ENCODE measurements at regions not wholly inside any gene's neighbourhood (a gene's known extent, or its start where the extent isn't known, plus 50 kb on each side); places are given as distances from the start of the nearest gene placed in this dataset.
"Not testable (repeated sequence)": the region's sequence is repeated elsewhere in the genome, so short reads cannot be mapped to it uniquely, and the experiment has no call there.

DNA sequence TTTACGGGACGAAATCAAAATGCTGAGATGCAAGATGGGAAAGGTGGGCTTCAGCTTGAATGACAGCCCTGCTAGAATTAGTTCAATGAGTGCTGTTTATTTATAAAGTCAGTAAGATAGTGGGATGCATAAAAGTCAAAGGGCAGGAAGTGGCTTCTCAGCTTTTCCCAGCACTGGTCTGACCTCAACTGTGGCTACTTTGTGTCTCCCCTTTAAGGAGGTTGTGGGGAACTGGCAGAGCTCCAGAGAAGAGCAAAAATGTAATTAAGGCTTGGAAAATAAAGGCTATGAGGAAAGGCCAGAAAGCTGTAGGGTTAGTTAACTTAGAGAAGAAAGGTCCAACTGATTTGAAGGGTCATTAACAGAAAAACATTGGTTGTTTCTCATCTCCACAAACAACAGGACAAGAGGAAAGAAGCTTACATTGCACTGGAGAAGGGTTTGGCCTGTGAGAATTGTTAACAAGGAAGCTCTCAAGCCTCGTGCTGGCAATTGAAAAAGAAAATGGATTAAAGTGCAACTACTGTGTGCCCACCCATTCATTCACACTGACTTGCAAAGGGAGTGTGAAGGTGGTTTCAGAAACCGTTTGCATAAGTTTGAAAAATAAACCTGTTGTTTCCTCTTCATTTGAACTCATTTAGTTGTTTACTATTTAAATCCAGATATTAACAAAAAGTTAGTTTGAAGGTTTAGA, 68.8 kb upstream of the CD28 start:
- Mint-ChIP-seq H3K9me3 (no peaks in the 10 kb centered on the region), H3K36me3 (ENCODE audit: low read depth) (no peaks in the 10 kb centered on the region), H3K4me3 (ENCODE audit: low read depth) (no peak overlapping the region), H3K4me1 (ENCODE audit: low read depth) (peaks cover 22% of the 10 kb centered on the region), H3K27ac (peak overlapping the region; percentile 38), H3K27me3 (ENCODE audit: low read depth) (no peaks in the 10 kb centered on the region)
- intact Hi-C loops (cut with micrococcal nuclease) = loop anchor here (5.0 kb wide), 1 partner anchor 40 kb away; no protein-coding TSS in a partner anchor
- no peak for DNase-seq (ENCODE audit: low spot score)

- not testable (repeated sequence) for H3K27ac Mint-ChIP-seq
- peaks cover 15% of the 10 kb centered on the region for H3K4me1 Mint-ChIP-seq (ENCODE audit: low read depth)
Measured at GRCh38 chr2:203641865-203642264, 64.6 kb upstream of the CD28 start.

DNA sequence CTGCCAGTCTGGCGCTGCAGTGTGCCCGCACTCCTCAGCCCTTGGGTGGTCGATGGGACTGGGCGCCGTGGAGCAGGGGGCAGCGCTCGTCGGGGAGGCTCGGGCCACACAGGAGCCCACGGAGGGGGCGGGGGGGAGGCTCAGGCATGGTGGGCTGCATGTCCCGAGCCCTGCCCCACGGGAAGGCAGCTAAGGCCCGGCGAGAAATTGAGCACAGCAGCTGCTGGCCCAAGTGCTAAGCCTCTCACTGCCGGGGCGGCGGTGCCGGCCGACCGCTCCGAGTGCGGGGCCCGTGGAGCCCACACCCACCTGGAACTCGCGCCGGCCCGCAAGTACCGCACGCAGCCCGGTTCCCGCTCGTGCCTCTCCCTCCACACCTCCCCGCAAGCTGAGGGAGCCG, 63.6 kb upstream of the CD28 start:
- intact Hi-C loops (cut with micrococcal nuclease) = not testable (repeated sequence)

More at GRCh38 chr2:203641865-203642264, 64.6 kb upstream of the CD28 start:
- intact Hi-C loops (cut with micrococcal nuclease); H3K36me3 Mint-ChIP-seq (ENCODE audit: low read depth); H3K27me3 Mint-ChIP-seq (ENCODE audit: low read depth); H3K4me3 Mint-ChIP-seq (ENCODE audit: low read depth); DNase-seq (ENCODE audit: low spot score); H3K9me3 Mint-ChIP-seq: not testable (repeated sequence)

GRCh38 chr2:203645831-203646230, 60.6 kb upstream of the CD28 start:
- H3K9me3 Mint-ChIP-seq = no peaks in the 10 kb centered on the region

More for the DNA sequence above, 63.6 kb upstream of the CD28 start:
- H3K4me3 Mint-ChIP-seq (ENCODE audit: low read depth); H3K27ac Mint-ChIP-seq; H3K27me3 Mint-ChIP-seq (ENCODE audit: low read depth); H3K9me3 Mint-ChIP-seq; H3K4me1 Mint-ChIP-seq (ENCODE audit: low read depth); H3K36me3 Mint-ChIP-seq (ENCODE audit: low read depth); DNase-seq (ENCODE audit: low spot score): not testable (repeated sequence)

GRCh38 chr2:203646266-203646864, 60.1 kb upstream of the CD28 start:
- Mint-ChIP-seq H3K36me3 (ENCODE audit: low read depth) (no peaks in the 10 kb centered on the region), H3K4me1 (ENCODE audit: low read depth) (peaks cover 6% of the 10 kb centered on the region), H3K27ac (no peak overlapping the region), H3K4me3 (ENCODE audit: low read depth) (no peak overlapping the region), H3K27me3 (ENCODE audit: low read depth) (peaks cover 5% of the 10 kb centered on the region), H3K9me3 (no peaks in the 10 kb centered on the region)
- intact Hi-C loops (cut with micrococcal nuclease) = no loop called here
- no peak for DNase-seq (ENCODE audit: low spot score)

More at GRCh38 chr2:203645831-203646230, 60.6 kb upstream of the CD28 start:
- no peaks in the 10 kb centered on the region for H3K36me3 Mint-ChIP-seq (ENCODE audit: low read depth)
- no peak for DNase-seq (ENCODE audit: low spot score)
- H3K27me3 Mint-ChIP-seq (ENCODE audit: low read depth) = peaks cover 5% of the 10 kb centered on the region
- peaks cover 2% of the 10 kb centered on the region for H3K4me1 Mint-ChIP-seq (ENCODE audit: low read depth)
- H3K27ac Mint-ChIP-seq = no peak overlapping the region
- no peak overlapping the region for H3K4me3 Mint-ChIP-seq (ENCODE audit: low read depth)
- intact Hi-C loops (cut with micrococcal nuclease) = no loop called here

DNA sequence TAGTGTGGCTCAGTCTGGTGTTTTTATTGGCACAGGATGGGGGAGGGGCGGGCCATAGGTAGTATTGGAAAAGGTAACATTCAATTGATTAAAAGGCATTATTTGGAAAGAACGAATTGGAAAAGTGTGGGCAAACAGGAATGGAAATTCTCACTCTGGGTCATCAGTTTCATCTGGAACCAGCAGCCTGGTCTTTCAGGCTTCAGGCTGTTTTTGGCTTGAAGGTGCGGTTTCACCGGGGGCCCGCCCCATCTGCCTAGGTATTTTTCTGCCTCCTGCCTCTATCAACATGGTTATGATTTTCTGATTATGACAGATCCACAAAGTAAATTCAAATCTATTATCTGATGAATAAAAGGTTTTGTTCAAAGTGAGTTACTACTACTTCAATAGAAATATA, 59.5 kb upstream of the CD28 start:
- H3K4me3 Mint-ChIP-seq (ENCODE audit: low read depth) = no peak overlapping the region
- peaks cover 5% of the 10 kb centered on the region for H3K27me3 Mint-ChIP-seq (ENCODE audit: low read depth)
- H3K4me1 Mint-ChIP-seq (ENCODE audit: low read depth) = peaks cover 11% of the 10 kb centered on the region
- intact Hi-C loops (cut with micrococcal nuclease) = no loop called here
- no peak overlapping the region for H3K27ac Mint-ChIP-seq
- DNase-seq (ENCODE audit: low spot score) = no peak
- H3K9me3 Mint-ChIP-seq = no peaks in the 10 kb centered on the region
- no peaks in the 10 kb centered on the region for H3K36me3 Mint-ChIP-seq (ENCODE audit: low read depth)

DNA sequence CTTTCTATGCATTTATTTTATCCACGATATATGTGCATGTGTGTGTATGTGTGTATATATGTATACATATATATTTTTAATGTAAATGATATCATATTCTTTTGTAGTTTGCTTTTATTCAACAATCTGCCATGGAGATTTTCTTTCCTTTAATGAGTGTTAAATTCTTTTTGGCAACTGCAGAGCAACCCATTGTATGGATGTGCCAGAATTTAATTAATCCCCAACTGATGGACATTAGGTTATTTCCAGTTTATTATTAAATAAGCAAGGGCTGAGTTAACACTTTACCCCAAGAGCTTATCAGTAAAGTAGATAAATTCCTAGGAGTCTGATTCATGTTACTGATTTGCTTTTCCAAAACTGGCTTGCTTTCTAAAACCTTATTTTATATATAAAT, 58.9 kb upstream of the CD28 start:
- intact Hi-C loops (cut with micrococcal nuclease) = no loop called here

GRCh38 chr2:203648273-203648672, 58.2 kb upstream of the CD28 start:
- no peak overlapping the region for H3K4me3 Mint-ChIP-seq (ENCODE audit: low read depth)
- H3K27me3 Mint-ChIP-seq (ENCODE audit: low read depth) = peaks cover 5% of the 10 kb centered on the region
- intact Hi-C loops (cut with micrococcal nuclease) = no loop called here
- no peak for DNase-seq (ENCODE audit: low spot score)
- no peaks in the 10 kb centered on the region for H3K9me3 Mint-ChIP-seq
- no peaks in the 10 kb centered on the region for H3K36me3 Mint-ChIP-seq (ENCODE audit: low read depth)
- no peak overlapping the region for H3K27ac Mint-ChIP-seq
- H3K4me1 Mint-ChIP-seq (ENCODE audit: low read depth) = peaks cover 11% of the 10 kb centered on the region

More for the DNA sequence above, 58.9 kb upstream of the CD28 start:
- Mint-ChIP-seq H3K36me3 (ENCODE audit: low read depth) (no peaks in the 10 kb centered on the region), H3K27ac (no peak overlapping the region), H3K27me3 (ENCODE audit: low read depth) (peaks cover 5% of the 10 kb centered on the region), H3K4me3 (ENCODE audit: low read depth) (no peak overlapping the region), H3K9me3 (no peaks in the 10 kb centered on the region), H3K4me1 (ENCODE audit: low read depth) (peaks cover 11% of the 10 kb centered on the region)
- DNase-seq (ENCODE audit: low spot score) = no peak

GRCh38 chr2:203649176-203649814, 57.1 kb upstream of the CD28 start:
- no peak for DNase-seq (ENCODE audit: low spot score)
- no peak overlapping the region for H3K4me3 Mint-ChIP-seq (ENCODE audit: low read depth)
- peaks cover 5% of the 10 kb centered on the region for H3K27me3 Mint-ChIP-seq (ENCODE audit: low read depth)
- no peak overlapping the region for H3K27ac Mint-ChIP-seq
- peaks cover 15% of the 10 kb centered on the region for H3K4me1 Mint-ChIP-seq (ENCODE audit: low read depth)
- no peaks in the 10 kb centered on the region for H3K9me3 Mint-ChIP-seq
- intact Hi-C loops (cut with micrococcal nuclease) = no loop called here
- no peaks in the 10 kb centered on the region for H3K36me3 Mint-ChIP-seq (ENCODE audit: low read depth)

- H3K4me1 Mint-ChIP-seq (ENCODE audit: low read depth) = peaks cover 29% of the 10 kb centered on the region
- no peaks in the 10 kb centered on the region for H3K9me3 Mint-ChIP-seq
- no peak for DNase-seq (ENCODE audit: low spot score)
- H3K27ac Mint-ChIP-seq = no peak overlapping the region
- intact Hi-C loops (cut with micrococcal nuclease) = loop anchor here (1.0 to 5.0 kb wide), 4 partner anchors 74 to 322 kb away; partner anchors contain the start of gene ABI2
- H3K4me3 Mint-ChIP-seq (ENCODE audit: low read depth) = no peak overlapping the region
- H3K27me3 Mint-ChIP-seq (ENCODE audit: low read depth) = peaks cover 5% of the 10 kb centered on the region
- H3K36me3 Mint-ChIP-seq (ENCODE audit: low read depth) = no peaks in the 10 kb centered on the region
Measured at GRCh38 chr2:203650860-203651613, 55.4 kb upstream of the CD28 start.

DNA sequence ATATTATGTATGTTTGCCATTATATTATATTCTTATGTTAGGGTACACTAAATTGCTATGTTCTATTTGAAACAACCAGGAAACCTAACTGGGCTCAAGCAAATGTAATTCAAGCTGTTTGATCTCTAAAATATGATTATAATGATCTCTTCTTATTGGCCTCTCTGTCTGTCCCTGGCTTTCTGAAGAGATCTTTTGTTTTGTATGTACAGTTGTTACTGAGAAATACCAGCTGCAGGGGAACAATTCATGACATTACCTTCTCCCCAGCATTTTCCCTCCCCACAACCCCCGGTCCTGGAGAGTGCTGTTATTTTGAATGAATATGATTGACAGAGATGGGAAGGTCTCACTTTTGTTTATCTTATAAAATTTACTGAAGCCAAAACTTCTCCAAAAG, 54.8 kb upstream of the CD28 start:
- Mint-ChIP-seq H3K36me3 (ENCODE audit: low read depth) (no peaks in the 10 kb centered on the region), H3K9me3 (no peaks in the 10 kb centered on the region), H3K4me1 (ENCODE audit: low read depth) (peaks cover 32% of the 10 kb centered on the region), H3K27ac (no peak overlapping the region), H3K27me3 (ENCODE audit: low read depth) (peaks cover 5% of the 10 kb centered on the region), H3K4me3 (ENCODE audit: low read depth) (no peak overlapping the region)
- DNase-seq (ENCODE audit: low spot score) = no peak
- intact Hi-C loops (cut with micrococcal nuclease) = loop anchor here (1.0 to 5.0 kb wide), 4 partner anchors 74 to 323 kb away; partner anchors contain the start of gene ABI2

GRCh38 chr2:203654826-203655225, 51.6 kb upstream of the CD28 start:
- no peaks in the 10 kb centered on the region for H3K9me3 Mint-ChIP-seq
- peaks cover under 1% of the 10 kb centered on the region for H3K27me3 Mint-ChIP-seq (ENCODE audit: low read depth)
- no peak overlapping the region for H3K4me3 Mint-ChIP-seq (ENCODE audit: low read depth)
- peaks cover 43% of the 10 kb centered on the region for H3K4me1 Mint-ChIP-seq (ENCODE audit: low read depth)
- no peak overlapping the region for H3K27ac Mint-ChIP-seq
- intact Hi-C loops (cut with micrococcal nuclease) = loop anchor here (5.0 kb wide), 3 partner anchors 78 to 162 kb away; no protein-coding TSS in a partner anchor
- no peak for DNase-seq (ENCODE audit: low spot score)
- H3K36me3 Mint-ChIP-seq (ENCODE audit: low read depth) = no peaks in the 10 kb centered on the region
